H1 (cell line): ENCODE measurements at regions not wholly inside any gene's neighbourhood (a gene's known extent, or its start where the extent isn't known, plus 50 kb on each side); places are given as distances from the start of the nearest gene placed in this dataset.

ENCODE experiments used
- CTCF ChIA-PET: fragments of 300-600 bp; sonication (Branson Sonifier 250); formaldehyde crosslinking; loops from one replicate; lab custom pipeline; 2021; ENCODE audit not compliant: partially characterized antibody; lab: Charles Lee
- POLR2A ChIA-PET: fragments of 300-600 bp; sonication (Branson Sonifier 250); formaldehyde crosslinking; loops from one replicate; lab custom pipeline; 2021; ENCODE audit warnings: inconsistent platforms; ENCODE audit not compliant: partially characterized antibody; lab: Charles Lee
- DNase-seq, 2 experiments: peaks; one replicate each; pipeline versions ENCODE4 v3.0.0 to v3.0.0-alpha.2; 2010 to 2022; ENCODE audit warnings: low spot score in 2 of 2, low read depth in 1 of 2, mixed read lengths in 1 of 2
- FAIRE-seq: peaks from 2 replicates; lab custom pipeline; 2011; peaks lifted over from hg19 to GRCh38; lab: Jason Lieb, UNC
- H2AFZ ChIP-seq: 2 replicates; pipeline ENCODE4 v1.8.1; 2012; ENCODE audit warnings: low read length, inconsistent platforms
- H2AK5ac ChIP-seq: 2 replicates; pipeline ENCODE4 v1.6.1; 2013; ENCODE audit warnings: low read depth, low read length
- H2BK120ac ChIP-seq: replicated peaks from 2 replicates; pipeline ENCODE3; 2013; ENCODE audit warnings: low read depth, low read length, inconsistent platforms
- H2BK12ac ChIP-seq: 2 replicates; pipeline ENCODE4 v1.6.1; 2013; ENCODE audit warnings: low read depth, low read length
- H2BK15ac ChIP-seq: 2 replicates; pipeline ENCODE4 v1.6.1; 2013; ENCODE audit warnings: low read length
- H2BK20ac ChIP-seq: 2 replicates; pipeline ENCODE4 v1.6.1; 2013; ENCODE audit warnings: low read length
- H2BK5ac ChIP-seq: 2 replicates; pipeline ENCODE4 v1.6.1; 2013; ENCODE audit warnings: low read depth, low read length
- H3K14ac ChIP-seq: 2 replicates; pipeline ENCODE4 v1.6.1; 2013; ENCODE audit warnings: inconsistent platforms; ENCODE audit not compliant: insufficient read length
- H3K18ac ChIP-seq: 2 replicates; pipeline ENCODE4 v1.6.1; 2013; ENCODE audit warnings: low read length; ENCODE audit errors: extremely low read depth
- H3K23ac ChIP-seq: 2 replicates; pipeline ENCODE4 v1.6.1; 2013; ENCODE audit warnings: inconsistent platforms; ENCODE audit not compliant: insufficient read length
- H3K23me2 ChIP-seq: 2 replicates; pipeline ENCODE4 v1.6.1; 2013; ENCODE audit warnings: low read depth, low read length
- H3K27ac ChIP-seq: 2 replicates; pipeline ENCODE4 v1.6.1; 2011; ENCODE audit warnings: low read depth, low read length, inconsistent platforms
- H3K27me3 ChIP-seq, 4 experiments: replicated peaks in 1 of 4; 1 replicate in 1 of 4; 2 replicates in 3 of 4; pipeline versions ENCODE4 v1.6.1 to v1.8.1; 2011 to 2013; ENCODE audit warnings: low read length in 3 of 4, mild to moderate bottlenecking in 3 of 4, inconsistent platforms in 2 of 4, mixed read lengths in 2 of 4, moderate library complexity in 1 of 4; ENCODE audit not compliant: control insufficient read depth in 3 of 4, insufficient read depth in 3 of 4; ENCODE audit errors: extremely low read depth in 1 of 4
- H3K36me3 ChIP-seq, 4 experiments: 2 replicates each; pipeline versions ENCODE4 v1.6.1 to v1.8.1; 2011 to 2013; ENCODE audit warnings: mild to moderate bottlenecking in 4 of 4, low read length in 3 of 4, moderate library complexity in 2 of 4, control low read depth in 1 of 4, inconsistent platforms in 1 of 4; ENCODE audit not compliant: insufficient read depth in 4 of 4, control insufficient read depth in 2 of 4
- H3K4ac ChIP-seq: replicated peaks from 2 replicates; pipeline ENCODE3; 2013; ENCODE audit warnings: low read length, low read depth, mixed read lengths, inconsistent platforms; ENCODE audit not compliant: insufficient read length
- H3K4me1 ChIP-seq, 4 experiments: replicated peaks in 1 of 4; 1 replicate in 1 of 4; 2 replicates in 3 of 4; pipeline versions ENCODE4 v1.6.1 to v1.8.1; 2011 to 2013; ENCODE audit warnings: low read length in 3 of 4, inconsistent platforms in 2 of 4, mixed read lengths in 1 of 4; ENCODE audit not compliant: insufficient read depth in 4 of 4, control insufficient read depth in 3 of 4
- H3K4me2 ChIP-seq, 2 experiments: 2 replicates each; pipeline versions ENCODE4 v1.6.1 to v1.8.1; 2011 to 2013; ENCODE audit warnings: low read depth in 2 of 2, low read length in 2 of 2, control low read depth in 1 of 2, inconsistent platforms in 1 of 2, mild to moderate bottlenecking in 1 of 2; ENCODE audit not compliant: insufficient read depth in 1 of 2
- H3K4me3 ChIP-seq, 4 experiments: fragments of 200-600, 300-600 bp in 1 of 4; sonication (generic), shearing (Covaris generic), sonication (Bioruptor Twin) in 1 of 4; 2 replicates each; pipeline versions ENCODE4 v1.5.1 to v1.8.1; 2011 to 2016; ENCODE audit warnings: low read length in 4 of 4, low read depth in 3 of 4, control low read depth in 2 of 4, inconsistent platforms in 2 of 4, mild to moderate bottlenecking in 2 of 4, mixed read lengths in 1 of 4, moderate library complexity in 1 of 4; ENCODE audit not compliant: insufficient read depth in 2 of 4; ENCODE audit errors: extremely low read depth in 1 of 4
- H3K56ac ChIP-seq: replicated peaks from 2 replicates; pipeline ENCODE3; 2013; ENCODE audit warnings: low read depth, mild to moderate bottlenecking, mixed read lengths, low read length, inconsistent platforms; ENCODE audit not compliant: insufficient read length
- H3K79me1 ChIP-seq: 2 replicates; pipeline ENCODE4 v1.6.1; 2013; ENCODE audit warnings: low read depth, low read length, control low read depth
- H3K79me2 ChIP-seq, 2 experiments: 2 replicates each; pipeline versions ENCODE4 v1.6.1 to v1.8.1; 2012 to 2013; ENCODE audit warnings: low read length in 2 of 2, mild to moderate bottlenecking in 2 of 2, inconsistent platforms in 1 of 2; ENCODE audit not compliant: insufficient read depth in 2 of 2, control insufficient read depth in 1 of 2
- H3K9ac ChIP-seq, 4 experiments: replicated peaks in 1 of 4; 1 replicate in 1 of 4; 2 replicates in 3 of 4; pipeline versions ENCODE4 v1.6.1 to v1.8.1; 2011 to 2013; ENCODE audit warnings: low read depth in 3 of 4, low read length in 3 of 4, control low read depth in 2 of 4, mild to moderate bottlenecking in 2 of 4, moderate library complexity in 2 of 4, inconsistent platforms in 1 of 4; ENCODE audit errors: extremely low read depth in 1 of 4
- H3K9me3 ChIP-seq, 2 experiments: 2 replicates each; pipeline versions ENCODE4 v1.6.1 to v1.8.1; 2012 to 2013; ENCODE audit warnings: mild to moderate bottlenecking in 2 of 2, moderate library complexity in 2 of 2, control low read depth in 1 of 2, inconsistent platforms in 1 of 2, low read depth in 1 of 2, low read length in 1 of 2, mixed read lengths in 1 of 2; ENCODE audit not compliant: insufficient read depth in 2 of 2
- H4K20me1 ChIP-seq, 2 experiments: replicated peaks in 1 of 2; 2 replicates each; pipeline versions ENCODE3 to v1.8.1; 2011 to 2013; ENCODE audit warnings: inconsistent platforms in 2 of 2, low read length in 2 of 2, mild to moderate bottlenecking in 1 of 2; ENCODE audit not compliant: insufficient read depth in 2 of 2, control insufficient read depth in 1 of 2
- H4K5ac ChIP-seq: 2 replicates; pipeline ENCODE4 v1.6.1; 2013; ENCODE audit warnings: low read length, low read depth, mixed read lengths, inconsistent platforms; ENCODE audit not compliant: insufficient read length
- H4K8ac ChIP-seq: 2 replicates; pipeline ENCODE4 v1.8.0; 2013; ENCODE audit warnings: mild to moderate bottlenecking, moderate library complexity, low read length, inconsistent platforms; ENCODE audit not compliant: insufficient read depth; ENCODE audit errors: extremely low read depth
- H4K91ac ChIP-seq: replicated peaks from 2 replicates; pipeline ENCODE3; 2013; ENCODE audit warnings: low read length, mixed read lengths, inconsistent platforms; ENCODE audit not compliant: insufficient read length
- BRCA1 ChIP-seq: IDR thresholded peaks from 2 replicates; pipeline ENCODE4 v1.6.1; 2012; ENCODE audit warnings: low read depth, low read length, improper control_type of control experiment
- CTBP2 ChIP-seq: IDR thresholded peaks from 2 replicates; pipeline ENCODE4 v1.7.0; 2011; ENCODE audit warnings: borderline replicate concordance, mild to moderate bottlenecking, moderate library complexity, mixed read lengths, low read length; ENCODE audit not compliant: insufficient read depth, insufficient read length
- KDM1A ChIP-seq: fragments of 200-600, 300-600 bp; sonication (generic); IDR thresholded peaks from 2 replicates; pipeline ENCODE4 v1.7.1; 2016; ENCODE audit warnings: mild to moderate bottlenecking, low read length, borderline replicate concordance
- KDM5A ChIP-seq: fragments of 200-600 bp; IDR thresholded peaks from 2 replicates; pipeline ENCODE4 v1.7.1; 2012; ENCODE audit warnings: mild to moderate bottlenecking, low read length, inconsistent platforms, mixed read lengths
- POLR2A ChIP-seq, 2 experiments: IDR thresholded peaks; 1 replicate in 1 of 2; 2 replicates in 1 of 2; pipeline ENCODE4 v1.6.1; 2011; ENCODE audit warnings: low read depth in 2 of 2, low read length in 2 of 2, mild to moderate bottlenecking in 2 of 2; ENCODE audit errors: control extremely low read depth in 1 of 2
- RBBP5 ChIP-seq: IDR thresholded peaks from 2 replicates; pipeline ENCODE4 v1.7.1; 2012; ENCODE audit warnings: low read depth, mild to moderate bottlenecking, inconsistent platforms, low read length, moderate library complexity, borderline replicate concordance
- SIX5 ChIP-seq: IDR thresholded peaks from 2 replicates; pipeline ENCODE4 v1.6.1; 2011; ENCODE audit warnings: mild to moderate bottlenecking, low read depth, low read length
- SP1 ChIP-seq: IDR thresholded peaks from 2 replicates; pipeline ENCODE4 v1.6.1; 2011; ENCODE audit warnings: low read depth, low read length
- WGBS, 2 experiments: shearing (Covaris generic) in 1 of 2; methylation state at CpG; one replicate each; pipeline versions ENCODE4 v1.1.6 to v1.1.7; 2013 to 2015; ENCODE audit warnings: low lambda C conversion rate in 2 of 2, mixed read lengths in 2 of 2, inconsistent platforms in 1 of 2, low coverage in 1 of 2, missing lambda C conversion rate in 1 of 2; ENCODE audit not compliant: insufficient replicate concordance in 2 of 2, insufficient coverage in 1 of 2, insufficient read length in 1 of 2; ENCODE audit errors: extremely low coverage in 1 of 2, missing lambda C conversion rate in 1 of 2; 5-methylcytosine and 5-hydroxymethylcytosine counted together
- TF ChIP-seq, protein P1 (sequence below): IDR thresholded peaks from 2 replicates; pipeline ENCODE4 v1.6.1; 2012; ENCODE audit warnings: low read length, inconsistent platforms

GRCh38 chr11:15816260-15816871 lies 540.0 kb downstream of the SOX6 start:
- no peak overlapping the region for H2BK12ac ChIP-seq
- no peak overlapping the region for H2BK15ac ChIP-seq
- H3K4ac ChIP-seq = no peak overlapping the region
- no peak overlapping the region for H4K91ac ChIP-seq
- CTCF ChIA-PET = interaction anchor here (1.5 kb wide), 1 partner anchor 105 kb away, joined by 3 read pairs; no protein-coding TSS in a partner anchor
- no peaks in the 10 kb centered on the region for H3K27me3 ChIP-seq
- H3K23me2 ChIP-seq = no peaks in the 10 kb centered on the region
- no peak overlapping the region for H2BK20ac ChIP-seq
- no peak overlapping the region for H2BK120ac ChIP-seq
- no peaks in the 10 kb centered on the region for H3K36me3 ChIP-seq
- POLR2A ChIA-PET = no interaction called here
- H4K5ac ChIP-seq = no peak overlapping the region
- no peak overlapping the region for H3K56ac ChIP-seq
- H3K4me3 ChIP-seq = no peak overlapping the region
- FAIRE-seq (no peak), DNase-seq (no peak)
- no peaks in the 10 kb centered on the region for H3K9me3 ChIP-seq
- H3K23ac ChIP-seq = no peak overlapping the region
- no peak overlapping the region for H2BK5ac ChIP-seq
- no peaks in the 10 kb centered on the region for H3K4me1 ChIP-seq
- no peak overlapping the region for H2AK5ac ChIP-seq
- no peak overlapping the region for H3K18ac ChIP-seq
- no peak overlapping the region for H3K14ac ChIP-seq
- no peaks in the 10 kb centered on the region for H3K79me2 ChIP-seq
- no peaks in the 10 kb centered on the region for H4K20me1 ChIP-seq
- WGBS, 2 experiments = 88% methylated on average over 2 of the region's 2 CpGs; no CpG with 5 or more reads in 1 of the 2 experiments
- no peak overlapping the region for H3K27ac ChIP-seq
- no peak overlapping the region for H2AFZ ChIP-seq
- H4K8ac ChIP-seq = no peak overlapping the region
- H3K79me1 ChIP-seq = no peaks in the 10 kb centered on the region
- H3K4me2 ChIP-seq = no peak overlapping the region
- TF ChIP-seq SP1 (no peak), CTBP2 (no peak), KDM1A (no peak), RBBP5 (no peak), SIX5 (no peak), KDM5A (no peak), BRCA1 (no peak), POLR2A (IDR thresholded peaks at IDR 0.05; ENCODE audit: control extremely low read depth in 1 of 2, low read depth in 2 of 2, low read length in 2 of 2) (no peak)
- TF ChIP-seq, protein P1, sequence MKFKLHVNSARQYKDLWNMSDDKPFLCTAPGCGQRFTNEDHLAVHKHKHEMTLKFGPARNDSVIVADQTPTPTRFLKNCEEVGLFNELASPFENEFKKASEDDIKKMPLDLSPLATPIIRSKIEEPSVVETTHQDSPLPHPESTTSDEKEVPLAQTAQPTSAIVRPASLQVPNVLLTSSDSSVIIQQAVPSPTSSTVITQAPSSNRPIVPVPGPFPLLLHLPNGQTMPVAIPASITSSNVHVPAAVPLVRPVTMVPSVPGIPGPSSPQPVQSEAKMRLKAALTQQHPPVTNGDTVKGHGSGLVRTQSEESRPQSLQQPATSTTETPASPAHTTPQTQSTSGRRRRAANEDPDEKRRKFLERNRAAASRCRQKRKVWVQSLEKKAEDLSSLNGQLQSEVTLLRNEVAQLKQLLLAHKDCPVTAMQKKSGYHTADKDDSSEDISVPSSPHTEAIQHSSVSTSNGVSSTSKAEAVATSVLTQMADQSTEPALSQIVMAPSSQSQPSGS = no peak
- H3K9ac ChIP-seq = no peak overlapping the region
